GM12864 (cell line): ENCODE measurements at regions not wholly inside any gene's neighbourhood (a gene's known extent, or its start where the extent isn't known, plus 50 kb on each side); places are given as distances from the start of the nearest gene placed in this dataset.

Experiments
- DNase-seq: peaks from one replicate; pipeline ENCODE4 v3.0.0-alpha.2; 2011; ENCODE audit warnings: low read depth
- H3K4me3 ChIP-seq: 2 replicates; pipeline ENCODE4 v1.5.1; 2011; ENCODE audit warnings: mild to moderate bottlenecking, low read depth, low read length, control low read depth
- TF ChIP-seq, protein P1 (sequence below): IDR thresholded peaks from 2 replicates; pipeline ENCODE4 v1.5.1; 2011; ENCODE audit warnings: low read depth, mild to moderate bottlenecking, moderate library complexity, low read length, control low read depth, inconsistent platforms; ENCODE audit errors: missing control alignments

DNA sequence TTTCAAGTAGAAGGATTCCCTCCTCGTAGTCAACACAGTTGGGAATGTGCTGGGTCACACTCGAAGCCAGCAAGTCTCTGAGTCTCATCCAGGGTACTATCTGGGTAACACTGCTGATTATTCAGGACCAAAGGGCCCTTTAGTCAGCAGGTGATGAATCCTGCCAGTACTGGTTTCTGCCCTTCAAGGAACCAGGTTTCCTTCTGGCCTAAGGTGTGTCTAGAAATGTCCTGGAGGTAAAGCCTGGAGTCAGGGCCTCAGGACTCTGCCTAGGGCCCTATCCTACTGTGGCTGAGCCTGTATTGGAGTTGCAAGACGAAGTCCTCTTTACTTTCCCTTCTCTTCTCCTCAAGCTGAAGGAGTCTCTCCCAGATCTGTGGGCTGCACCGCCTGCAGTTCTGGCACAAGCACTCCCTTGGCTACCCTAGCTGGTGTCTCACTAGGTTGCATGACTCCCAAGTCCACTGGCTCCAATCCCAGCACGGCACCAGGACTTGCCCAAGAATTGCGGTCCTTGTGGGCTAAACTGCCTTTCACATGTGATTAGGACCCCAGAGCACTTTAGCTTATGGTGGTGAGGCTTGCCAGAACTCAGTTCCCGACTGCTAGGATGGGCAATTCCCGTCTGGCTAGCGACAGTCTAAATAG is 193.7 kb upstream of the PDE3A start:
- TF ChIP-seq, protein P1, sequence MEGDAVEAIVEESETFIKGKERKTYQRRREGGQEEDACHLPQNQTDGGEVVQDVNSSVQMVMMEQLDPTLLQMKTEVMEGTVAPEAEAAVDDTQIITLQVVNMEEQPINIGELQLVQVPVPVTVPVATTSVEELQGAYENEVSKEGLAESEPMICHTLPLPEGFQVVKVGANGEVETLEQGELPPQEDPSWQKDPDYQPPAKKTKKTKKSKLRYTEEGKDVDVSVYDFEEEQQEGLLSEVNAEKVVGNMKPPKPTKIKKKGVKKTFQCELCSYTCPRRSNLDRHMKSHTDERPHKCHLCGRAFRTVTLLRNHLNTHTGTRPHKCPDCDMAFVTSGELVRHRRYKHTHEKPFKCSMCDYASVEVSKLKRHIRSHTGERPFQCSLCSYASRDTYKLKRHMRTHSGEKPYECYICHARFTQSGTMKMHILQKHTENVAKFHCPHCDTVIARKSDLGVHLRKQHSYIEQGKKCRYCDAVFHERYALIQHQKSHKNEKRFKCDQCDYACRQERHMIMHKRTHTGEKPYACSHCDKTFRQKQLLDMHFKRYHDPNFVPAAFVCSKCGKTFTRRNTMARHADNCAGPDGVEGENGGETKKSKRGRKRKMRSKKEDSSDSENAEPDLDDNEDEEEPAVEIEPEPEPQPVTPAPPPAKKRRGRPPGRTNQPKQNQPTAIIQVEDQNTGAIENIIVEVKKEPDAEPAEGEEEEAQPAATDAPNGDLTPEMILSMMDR, result no peak
- DNase-seq, result no peak
- H3K4me3 ChIP-seq, result no peak overlapping the region

DNA sequence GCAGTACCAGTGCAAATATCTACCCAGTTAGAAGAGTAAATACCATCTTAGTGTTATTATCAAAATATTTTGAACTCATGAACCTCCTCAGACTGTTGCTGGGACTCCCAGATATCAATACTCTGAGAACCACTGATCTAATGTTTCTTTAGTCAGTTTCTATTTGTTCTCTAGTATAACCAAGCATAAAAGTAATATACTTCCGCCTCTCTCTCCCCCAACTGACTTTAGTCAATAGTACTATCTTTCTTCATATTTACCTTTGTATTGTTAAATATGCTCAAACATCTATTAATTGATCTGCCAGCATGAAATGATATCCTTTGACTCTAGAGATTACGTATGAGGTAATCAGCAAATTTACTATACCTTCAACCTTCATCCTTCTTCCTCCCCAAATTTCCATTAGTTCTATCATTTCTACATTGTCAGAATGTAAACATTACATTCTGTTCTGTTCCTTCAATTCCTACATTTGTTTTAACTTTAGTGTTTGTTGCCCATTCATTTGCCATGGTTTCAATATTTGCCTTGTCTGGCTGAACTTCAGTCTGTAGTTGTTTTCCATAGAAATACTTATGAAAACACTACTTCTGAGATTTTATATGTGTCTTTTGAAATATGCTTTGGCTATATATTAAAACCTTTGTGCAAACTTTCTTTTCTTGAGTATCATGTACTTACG is 192.5 kb upstream of the PDE3A start:
- TF ChIP-seq, protein P1, result no peak
- DNase-seq, result no peak
- H3K4me3 ChIP-seq, result no peak overlapping the region

DNA sequence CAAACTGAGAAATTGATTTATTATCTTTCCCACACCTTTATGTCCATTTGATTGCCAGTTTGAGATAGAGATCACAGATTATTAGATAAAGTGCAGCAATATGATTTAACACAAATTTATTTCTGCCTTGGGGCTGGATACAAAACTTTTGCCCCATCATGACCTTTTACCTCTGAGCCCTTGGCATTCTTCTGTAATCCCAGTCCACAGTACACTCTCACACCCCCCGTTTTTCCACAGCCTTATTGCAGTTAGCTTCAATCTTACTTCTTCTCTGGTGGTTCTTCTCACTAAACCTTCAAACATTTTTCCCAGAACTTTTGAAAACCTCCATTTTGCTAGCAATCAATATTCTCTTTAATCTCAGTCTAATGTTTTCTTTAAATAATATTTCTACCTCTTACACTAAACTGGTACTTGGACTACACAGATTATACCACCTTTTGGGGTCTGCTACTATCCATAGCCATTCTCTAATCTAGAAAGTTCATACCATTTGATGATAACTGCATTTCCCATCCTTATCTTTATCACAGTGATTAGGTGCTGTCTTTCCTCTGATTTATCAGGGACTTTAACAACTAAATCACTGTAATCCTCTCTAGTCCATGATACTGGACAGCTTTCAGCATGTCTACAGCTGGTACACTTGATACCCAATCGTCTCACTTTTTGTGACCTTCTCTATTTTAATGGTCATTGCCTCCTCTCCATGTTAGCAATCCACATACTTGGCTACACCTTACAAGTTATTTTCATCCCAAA is 186.7 kb upstream of the PDE3A start:
- DNase-seq, result no peak
- H3K4me3 ChIP-seq, result no peak overlapping the region
- TF ChIP-seq, protein P1, result no peak

DNA sequence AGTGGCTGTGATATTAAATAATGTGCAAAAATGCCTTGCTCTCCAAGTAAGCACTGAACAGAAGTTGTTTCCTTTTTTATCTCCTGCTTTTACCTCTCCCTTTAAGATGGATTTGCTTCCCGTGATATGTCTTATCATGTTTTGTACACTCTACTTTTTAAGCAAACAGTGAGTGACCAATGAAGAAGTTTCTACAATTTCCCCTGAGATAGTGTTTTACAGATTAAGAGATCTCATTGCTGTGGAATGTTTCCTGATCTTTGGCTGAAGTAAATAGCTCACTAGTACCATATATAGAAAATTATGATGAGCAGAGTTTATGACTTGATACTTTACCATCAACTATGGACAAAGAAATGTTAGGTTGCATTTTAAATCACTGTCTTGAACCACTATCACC is 184.8 kb upstream of the PDE3A start:
- H3K4me3 ChIP-seq, result no peak overlapping the region
- TF ChIP-seq, protein P1, result no peak
- no peak for DNase-seq

DNA sequence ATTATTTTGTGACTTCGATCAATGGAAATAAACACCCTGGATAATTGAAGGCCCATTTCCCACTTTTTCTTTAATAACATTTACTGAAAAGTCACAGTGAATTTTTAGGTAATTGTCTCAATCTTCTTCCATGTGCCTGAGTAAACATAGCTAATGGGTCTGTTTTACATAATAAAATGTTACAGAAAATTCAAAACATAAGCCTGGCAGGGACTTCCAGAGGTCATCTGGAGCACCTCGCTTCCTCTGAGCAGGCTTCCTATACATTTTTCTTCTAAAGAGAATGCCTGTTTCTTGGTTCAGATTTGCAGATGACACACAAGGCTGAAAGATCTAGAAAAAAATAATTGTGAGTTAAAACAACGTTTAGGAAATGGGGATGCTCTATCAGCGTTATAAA is 183.8 kb upstream of the PDE3A start:
- DNase-seq, result no peak
- H3K4me3 ChIP-seq, result no peak overlapping the region
- TF ChIP-seq, protein P1, result no peak

DNA sequence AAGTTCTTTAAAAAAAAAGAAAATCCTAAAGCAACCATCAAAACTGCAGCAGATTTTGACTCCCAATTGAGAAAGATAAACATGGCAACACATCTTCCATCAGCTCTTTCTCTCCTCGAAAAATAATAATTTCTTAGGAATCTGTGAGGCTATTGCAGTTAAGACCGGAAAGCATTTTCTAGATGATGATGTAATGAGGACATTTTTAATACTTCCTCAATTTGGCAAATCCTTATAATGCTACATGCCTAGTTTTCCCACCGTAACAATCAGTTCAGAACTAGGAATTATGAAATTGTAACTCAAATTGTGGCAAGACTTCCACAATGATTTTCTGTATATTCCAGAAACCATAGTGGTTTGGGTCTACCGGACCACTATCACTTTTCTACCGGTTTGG is 180.9 kb upstream of the PDE3A start:
- TF ChIP-seq, protein P1, result no peak
- DNase-seq, result no peak
- H3K4me3 ChIP-seq, result no peak overlapping the region
